Activated T-helper 1 cell treated with anti-CD3 and anti-CD28 coated beads, Interleukin-2, amount 50 U/mL, for 16 hours (primary cell): ENCODE measurements at regions not wholly inside any gene's neighbourhood (a gene's known extent, or its start where the extent isn't known, plus 50 kb on each side); places are given as distances from the start of the nearest gene placed in this dataset.
"Not testable (repeated sequence)": the region's sequence is repeated elsewhere in the genome, so short reads cannot be mapped to it uniquely, and the experiment has no call there.

ENCODE experiments used
- DNase-seq, 2 donors: peaks; one replicate each; pipeline ENCODE4 v3.0.0-alpha.2; 2020; ENCODE audit warnings: low read depth in 1 of 2, low spot score in 1 of 2

DNA sequence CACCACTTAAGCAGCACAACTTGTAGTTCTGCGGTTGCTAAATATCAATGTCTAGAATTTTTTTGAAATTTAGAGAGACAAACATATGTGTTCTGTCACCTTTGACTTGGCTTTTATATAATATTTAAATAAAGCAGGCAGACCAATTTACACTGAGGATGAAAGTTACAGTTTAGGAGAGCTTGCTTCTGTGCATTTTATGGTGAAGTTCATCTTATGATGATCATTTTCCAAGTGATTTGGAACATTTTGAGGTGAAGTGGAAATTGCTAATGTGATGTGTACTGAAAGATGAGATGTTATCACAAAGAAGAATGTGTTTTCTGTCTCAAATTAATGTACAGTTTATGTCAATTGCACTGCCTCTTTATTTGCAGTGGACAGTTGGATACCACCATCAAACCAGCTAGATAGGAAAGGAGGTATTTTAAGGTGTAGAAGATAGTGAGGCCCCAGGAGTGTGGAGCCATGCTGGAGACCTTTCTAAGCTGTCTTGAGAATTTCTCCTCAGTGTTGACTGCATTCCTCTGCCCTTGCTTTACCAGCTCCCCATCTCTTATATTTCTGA is 461.9 kb downstream of the UTRN start:
- no peak for DNase-seq

GRCh38 chr6:144749263-144749662 is 464.1 kb downstream of the UTRN start:
- no peak for DNase-seq

DNA sequence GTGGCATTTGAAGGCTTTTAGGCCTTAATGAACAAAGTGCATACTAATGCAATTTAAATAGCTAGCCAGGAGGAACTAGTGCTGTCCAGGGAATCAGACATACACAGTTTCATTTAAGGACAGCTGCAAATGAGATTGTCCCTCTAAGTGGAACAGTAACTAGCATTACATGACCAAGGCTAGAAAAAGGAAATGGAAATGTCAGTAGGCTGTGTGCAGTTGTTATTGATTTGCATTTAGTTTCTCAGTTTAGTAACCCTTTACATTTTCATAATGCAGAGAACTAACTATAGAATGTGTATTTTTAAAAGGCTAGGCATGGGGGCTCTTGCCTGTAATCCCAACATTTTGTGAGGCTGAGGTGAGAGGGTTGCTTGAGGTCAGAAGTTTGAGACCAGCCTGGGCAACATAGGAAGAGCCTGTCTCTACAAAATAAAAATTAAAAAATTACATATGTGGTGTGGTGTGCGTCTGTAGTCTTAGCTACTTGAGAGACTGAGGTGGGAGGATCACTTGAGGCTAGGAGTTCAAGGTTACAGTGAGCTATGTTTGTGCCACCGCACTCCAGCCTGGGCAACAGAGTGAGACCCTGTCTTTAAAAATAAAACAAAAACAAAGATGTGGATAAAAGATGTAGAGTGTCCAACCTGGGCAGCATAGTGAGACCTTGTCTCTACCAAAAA is 468.0 kb downstream of the UTRN start:
- DNase-seq: no peak

DNA sequence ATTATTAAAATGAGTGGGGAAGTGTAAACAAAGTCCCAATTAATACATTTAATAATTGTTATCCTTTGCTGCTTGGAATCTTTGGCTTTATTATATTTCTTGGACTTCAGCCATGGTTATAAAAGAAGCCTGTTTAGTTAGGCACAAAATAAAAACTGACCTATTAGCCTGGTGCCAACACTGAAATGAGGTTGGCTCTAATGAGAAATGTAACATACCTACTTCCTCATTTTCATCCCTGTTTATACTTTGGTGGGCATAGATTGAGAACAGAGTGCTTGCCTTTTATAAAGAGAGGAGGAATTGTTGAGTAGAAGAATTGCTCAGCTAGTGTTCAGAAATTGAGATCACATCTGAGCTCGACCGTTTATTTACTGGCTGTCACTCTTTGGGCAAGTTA is 471.3 kb downstream of the UTRN start:
- DNase-seq: no peak

DNA sequence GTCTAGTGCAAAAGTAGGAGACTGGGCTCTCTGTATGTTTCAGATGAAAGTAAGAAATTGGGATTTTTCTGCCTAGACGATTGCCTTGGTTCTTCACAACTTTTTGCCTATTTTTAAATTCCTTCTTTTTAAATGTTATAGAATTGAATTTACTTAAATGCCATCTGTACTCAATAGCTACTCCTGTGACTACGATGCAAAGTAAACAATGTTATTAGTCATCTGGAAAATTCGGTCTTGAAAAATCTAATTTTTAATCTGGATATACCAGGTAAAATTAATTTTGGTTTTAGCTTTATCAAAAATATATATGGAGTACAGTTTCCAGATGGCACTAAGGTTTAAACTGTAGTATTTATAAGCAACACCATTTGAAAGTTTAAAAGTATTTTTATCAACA is 472.2 kb downstream of the UTRN start:
- DNase-seq: no peak

DNA sequence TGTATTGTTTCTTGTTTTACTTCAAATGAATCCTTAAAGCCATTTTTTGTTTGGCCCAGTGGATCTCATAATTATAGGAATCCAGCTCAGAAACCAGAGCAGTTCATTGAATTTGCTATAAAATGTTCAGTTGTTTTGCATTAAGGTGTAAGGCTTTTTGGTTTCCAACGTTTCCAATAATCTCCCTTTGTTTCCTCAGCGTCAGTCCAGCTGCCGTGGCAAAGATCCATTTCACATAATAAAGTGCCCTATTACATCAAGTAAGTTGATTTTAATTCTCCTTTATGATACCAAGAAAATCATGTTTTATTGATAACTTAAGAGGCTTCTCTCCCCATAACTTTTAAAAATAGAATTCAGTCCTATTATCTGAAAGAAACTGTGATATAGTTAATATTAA is 472.6 kb downstream of the UTRN start:
- DNase-seq: no peak

- no peak for DNase-seq
These were observed 473.5 kb downstream of the UTRN start for GRCh38 chr6:144758602-144759001.

DNA sequence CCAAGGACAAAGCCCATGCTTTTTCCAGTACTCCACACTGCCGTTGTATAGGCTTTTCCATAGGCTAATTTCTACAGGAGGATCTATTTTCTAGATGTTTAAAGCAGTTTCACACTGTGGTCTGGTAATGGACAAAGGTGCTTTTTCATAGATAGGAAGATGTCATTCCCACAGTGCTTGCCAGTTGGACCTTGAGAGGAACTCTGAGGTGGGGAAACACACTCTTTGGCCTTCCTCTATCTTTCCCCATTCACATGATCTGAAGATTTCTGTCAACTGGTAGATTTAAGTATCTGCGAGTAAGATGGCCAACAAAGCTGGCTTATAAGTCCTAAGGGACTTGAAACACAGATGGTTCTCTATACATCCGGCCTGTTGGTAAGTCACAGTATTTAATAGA is 477.3 kb downstream of the UTRN start:
- DNase-seq: no peak

DNA sequence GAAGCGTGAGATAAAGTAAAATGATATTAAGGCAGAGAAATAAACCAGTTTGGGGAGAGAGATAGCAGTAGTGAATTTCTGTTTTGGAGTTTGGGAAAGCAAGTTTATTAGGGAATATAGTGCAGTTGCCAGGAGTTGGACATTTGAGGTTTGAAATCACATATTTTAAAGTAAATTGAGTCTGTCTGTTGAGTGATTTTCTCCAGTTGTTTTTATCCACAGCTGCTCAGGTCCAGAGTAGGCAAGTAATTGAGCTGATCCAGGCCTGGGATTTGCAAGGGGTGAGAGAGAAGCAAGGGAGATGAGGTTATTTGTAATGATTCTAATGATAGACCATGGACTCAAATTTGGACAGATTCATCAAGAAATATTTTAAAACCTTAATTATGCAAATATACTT is 481.9 kb downstream of the UTRN start:
- DNase-seq: no peak

GRCh38 chr6:144768551-144769075 is 483.5 kb downstream of the UTRN start:
- DNase-seq: no peak

DNA sequence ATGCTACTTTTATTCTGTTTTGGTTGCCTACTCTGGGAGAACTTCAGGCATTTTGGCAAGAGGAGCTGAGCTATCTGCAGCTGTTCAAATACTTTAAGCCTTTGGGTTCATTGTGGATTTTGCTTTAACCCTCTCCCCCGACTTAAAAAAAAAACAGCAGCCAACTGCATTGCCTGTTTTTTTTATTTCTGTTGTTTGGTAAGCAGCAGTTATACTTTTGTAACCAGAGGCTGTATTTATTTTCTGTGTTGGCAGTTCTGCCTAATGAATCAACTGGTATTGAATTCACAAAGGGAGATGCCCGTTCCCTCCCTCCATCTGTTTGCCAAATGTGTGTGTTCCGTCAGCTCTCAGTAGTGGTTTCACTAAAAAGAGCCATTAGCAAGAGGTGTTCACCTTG is 484.0 kb downstream of the UTRN start:
- no peak for DNase-seq

GRCh38 chr6:144776031-144776819 is 491.1 kb downstream of the UTRN start:
- no peak for DNase-seq

- DNase-seq: no peak
These were observed 492.1 kb downstream of the UTRN start for GRCh38 chr6:144777249-144777648.

DNA sequence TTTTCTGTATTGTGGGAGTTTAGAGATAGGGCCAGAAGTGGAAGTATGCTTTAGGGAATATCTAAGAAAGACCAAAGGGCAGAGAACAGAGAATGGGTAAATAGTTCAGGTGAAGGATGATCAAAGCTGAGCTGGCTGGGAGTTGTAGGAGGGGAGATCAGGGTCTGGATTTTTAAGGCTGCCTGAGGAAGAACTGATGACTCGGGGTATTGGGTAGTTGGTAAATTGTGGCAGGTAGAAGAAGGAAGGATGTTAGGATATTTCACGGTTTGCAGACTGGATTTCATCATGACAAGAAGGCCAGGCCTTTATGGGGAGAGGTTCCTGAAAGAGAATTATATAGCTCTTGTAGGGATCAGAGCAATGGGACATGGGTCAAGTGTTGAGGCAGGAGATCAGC is 492.9 kb downstream of the UTRN start:
- DNase-seq: no peak

- DNase-seq: no peak
These were observed 493.8 kb downstream of the UTRN start for GRCh38 chr6:144778773-144779492.

GRCh38 chr6:144781836-144782235 is 496.7 kb downstream of the UTRN start:
- DNase-seq: no peak

GRCh38 chr6:144782634-144783033 is 497.5 kb downstream of the UTRN start:
- DNase-seq: no peak

DNA sequence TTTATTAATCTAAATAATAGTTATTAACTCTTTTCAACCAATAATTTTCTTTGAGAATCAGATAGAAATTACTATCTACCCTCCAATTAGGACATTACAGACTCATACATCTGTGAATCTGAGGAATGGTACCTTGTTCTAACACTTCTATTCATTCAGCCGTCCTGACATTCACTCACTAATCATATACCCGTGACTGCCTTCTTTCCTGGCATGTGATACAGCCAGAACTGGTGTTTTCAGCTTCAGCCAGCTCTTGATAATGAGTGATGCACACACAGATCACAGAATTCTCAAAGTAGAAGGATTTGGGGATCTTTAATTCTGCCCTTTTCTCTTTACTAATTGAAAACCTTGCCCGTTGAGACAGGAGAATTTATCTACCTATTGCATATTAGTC is 499.9 kb downstream of the UTRN start:
- DNase-seq: no peak

GRCh38 chr6:144786825-144787224 is 501.7 kb downstream of the UTRN start:
- DNase-seq: no peak

GRCh38 chr6:144793744-144794143 is 508.6 kb downstream of the UTRN start:
- no peak for DNase-seq

DNA sequence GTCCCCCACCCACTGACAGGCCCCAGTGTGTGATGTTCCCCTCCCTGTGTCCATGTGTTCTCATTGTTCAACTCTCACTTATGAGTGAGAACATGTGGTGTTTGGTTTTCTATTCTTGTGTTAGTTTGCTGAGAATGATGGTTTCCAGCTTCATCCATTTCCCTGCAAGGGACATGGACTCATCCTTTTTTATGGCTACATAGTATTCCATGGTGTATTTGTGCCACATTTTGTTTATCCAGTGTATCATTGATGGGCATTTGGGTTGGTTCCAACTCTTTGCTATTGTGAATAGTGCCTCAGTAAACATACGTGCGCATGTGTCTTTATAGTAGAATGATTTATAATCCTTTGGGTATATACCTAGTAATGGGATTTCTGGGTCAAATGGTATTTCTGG is 509.9 kb downstream of the UTRN start:
- not testable (repeated sequence) for DNase-seq

- no peak for DNase-seq
These were observed 510.9 kb downstream of the UTRN start for GRCh38 chr6:144796070-144796469.
